Natural killer cell treated with Interleukin-12 subunit alpha and Interleukin-12 subunit beta and Interleukin-15 and Interleukin-18, amount 100 ng/mL, for 72 hours (primary cell): ENCODE measurements at regions not wholly inside any gene's neighbourhood (a gene's known extent, or its start where the extent isn't known, plus 50 kb on each side); places are given as distances from the start of the nearest gene placed in this dataset.
A peak's percentile ranks its signal among the peaks of the same experiment; 100 is the strongest.
"Not testable (repeated sequence)": the region's sequence is repeated elsewhere in the genome, so short reads cannot be mapped to it uniquely, and the experiment has no call there.

Experiments
- ATAC-seq, 2 donors: fragments of 150-1000 bp; cut with Tn5 transposase in 1 of 2; sonication (Bioruptor Pico), chemical (Tn5 transposase) in 1 of 2; 2 replicates each; pipeline ENCODE4 v1.10.0; 2021
- DNase-seq: peaks from one replicate; pipeline ENCODE4 v3.0.0; 2022; ENCODE audit warnings: low spot score
- H3K27ac Mint-ChIP-seq, 2 donors: 1 replicate in 1 of 2; 2 replicates in 1 of 2; pipeline ENCODE4 v1.8.0; 2022; ENCODE audit warnings: mixed read lengths in 2 of 2, mild to moderate bottlenecking in 1 of 2, moderate library complexity in 1 of 2
- H3K27me3 Mint-ChIP-seq, 2 donors: 1 replicate in 1 of 2; 2 replicates in 1 of 2; pipeline ENCODE4 v1.8.0; 2022; ENCODE audit warnings: mixed read lengths in 2 of 2
- H3K36me3 Mint-ChIP-seq: one replicate; pipeline ENCODE4 v1.8.0; 2022; ENCODE audit warnings: mixed read lengths
- H3K4me1 Mint-ChIP-seq, 2 donors: 1 replicate in 1 of 2; 2 replicates in 1 of 2; pipeline ENCODE4 v1.8.0; 2022; ENCODE audit warnings: low read depth in 2 of 2, mixed read lengths in 2 of 2, mild to moderate bottlenecking in 1 of 2
- H3K4me3 Mint-ChIP-seq: one replicate; pipeline ENCODE4 v1.8.0; 2022; ENCODE audit warnings: mixed read lengths
- H3K9me3 Mint-ChIP-seq: 2 replicates; pipeline ENCODE4 v1.8.0; 2022; ENCODE audit warnings: mixed read lengths

- Mint-ChIP-seq H3K9me3 (no peaks in the 10 kb centered on the region), H3K4me1 (no peaks in the 10 kb centered on the region), H3K27me3 (peaks cover 18 to 23% of the 10 kb centered on the region in 2 donors), H3K4me3 (no peak overlapping the region), H3K36me3 (no peaks in the 10 kb centered on the region), H3K27ac (no peak overlapping the region)
- DNase-seq (no peak), ATAC-seq (no peak)
These were observed 57.8 kb downstream of the TRIL start for GRCh38 chr7:28900311-28900710.

GRCh38 chr7:28893888-28894287 is 64.2 kb downstream of the TRIL start:
- no peak overlapping the region for H3K27ac Mint-ChIP-seq
- H3K27me3 Mint-ChIP-seq, result peaks cover 18 to 27% of the 10 kb centered on the region in 2 donors
- ATAC-seq (no peak), DNase-seq (no peak)
- no peaks in the 10 kb centered on the region for H3K36me3 Mint-ChIP-seq
- no peak overlapping the region for H3K4me3 Mint-ChIP-seq
- no peaks in the 10 kb centered on the region for H3K9me3 Mint-ChIP-seq
- no peaks in the 10 kb centered on the region for H3K4me1 Mint-ChIP-seq

- H3K27ac Mint-ChIP-seq, ATAC-seq, DNase-seq, H3K36me3 Mint-ChIP-seq, H3K9me3 Mint-ChIP-seq, H3K4me3 Mint-ChIP-seq, H3K4me1 Mint-ChIP-seq: not testable (repeated sequence)
- H3K27me3 Mint-ChIP-seq, result peaks cover 27 to 29% of the 10 kb centered on the region in 2 donors
These were observed 66.3 kb downstream of the TRIL start for GRCh38 chr7:28891876-28892234.

- Mint-ChIP-seq H3K27me3 (peaks cover 27 to 29% of the 10 kb centered on the region in 2 donors), H3K4me3 (no peak overlapping the region), H3K27ac (no peak overlapping the region), H3K9me3 (no peaks in the 10 kb centered on the region), H3K4me1 (no peaks in the 10 kb centered on the region), H3K36me3 (no peaks in the 10 kb centered on the region)
- DNase-seq (no peak), ATAC-seq (peak; percentile 32 to 38)
These were observed 66.8 kb downstream of the TRIL start for GRCh38 chr7:28891192-28891875.

GRCh38 chr7:28890137-28890536 is 68.0 kb downstream of the TRIL start:
- H3K9me3 Mint-ChIP-seq, result no peaks in the 10 kb centered on the region
- ATAC-seq (no peak), DNase-seq (no peak)
- H3K4me3 Mint-ChIP-seq, result no peak overlapping the region
- H3K36me3 Mint-ChIP-seq, result no peaks in the 10 kb centered on the region
- no peak overlapping the region for H3K27ac Mint-ChIP-seq
- no peaks in the 10 kb centered on the region for H3K4me1 Mint-ChIP-seq
- H3K27me3 Mint-ChIP-seq, result peaks cover 27 to 35% of the 10 kb centered on the region in 2 donors

- no peak overlapping the region for H3K27ac Mint-ChIP-seq
- no peaks in the 10 kb centered on the region for H3K4me1 Mint-ChIP-seq
- no peak for DNase-seq
- H3K9me3 Mint-ChIP-seq, result no peaks in the 10 kb centered on the region
- no peak for ATAC-seq
- H3K27me3 Mint-ChIP-seq, result peaks cover 29 to 40% of the 10 kb centered on the region in 2 donors
- H3K36me3 Mint-ChIP-seq, result no peaks in the 10 kb centered on the region
- no peak overlapping the region for H3K4me3 Mint-ChIP-seq
These were observed 68.8 kb downstream of the TRIL start for GRCh38 chr7:28889290-28889689.

- Mint-ChIP-seq H3K36me3 (no peaks in the 10 kb centered on the region), H3K4me3 (no peak overlapping the region), H3K27ac (no peak overlapping the region), H3K4me1 (no peaks in the 10 kb centered on the region), H3K27me3 (peaks cover 33 to 45% of the 10 kb centered on the region in 2 donors), H3K9me3 (no peaks in the 10 kb centered on the region)
- no peak for DNase-seq
- ATAC-seq, result no peak
These were observed 72.4 kb downstream of the TRIL start for GRCh38 chr7:28885771-28886170.

GRCh38 chr7:28882869-28883470 is 75.2 kb downstream of the TRIL start:
- DNase-seq (no peak), ATAC-seq (no peak)
- Mint-ChIP-seq H3K4me1 (no peaks in the 10 kb centered on the region), H3K36me3 (no peaks in the 10 kb centered on the region), H3K27me3 (peaks cover 35 to 50% of the 10 kb centered on the region in 2 donors), H3K9me3 (no peaks in the 10 kb centered on the region), H3K27ac (no peak overlapping the region), H3K4me3 (no peak overlapping the region)

GRCh38 chr7:28879105-28879504 is 79.0 kb downstream of the TRIL start:
- H3K9me3 Mint-ChIP-seq, result no peaks in the 10 kb centered on the region
- H3K27me3 Mint-ChIP-seq, result peaks cover 41 to 42% of the 10 kb centered on the region in 2 donors
- DNase-seq, result no peak
- no peak overlapping the region for H3K27ac Mint-ChIP-seq
- H3K4me1 Mint-ChIP-seq, result peaks cover 0 to 2% of the 10 kb centered on the region in 2 donors
- ATAC-seq, result no peak
- no peaks in the 10 kb centered on the region for H3K36me3 Mint-ChIP-seq
- no peak overlapping the region for H3K4me3 Mint-ChIP-seq

- ATAC-seq (no peak), DNase-seq (no peak)
- no peaks in the 10 kb centered on the region for H3K36me3 Mint-ChIP-seq
- H3K4me1 Mint-ChIP-seq, result peaks cover 0 to 2% of the 10 kb centered on the region in 2 donors
- H3K27ac Mint-ChIP-seq, result no peak overlapping the region
- H3K9me3 Mint-ChIP-seq, result no peaks in the 10 kb centered on the region
- H3K27me3 Mint-ChIP-seq, result peaks cover 39 to 40% of the 10 kb centered on the region in 2 donors
- H3K4me3 Mint-ChIP-seq, result no peak overlapping the region
These were observed 79.6 kb downstream of the TRIL start for GRCh38 chr7:28878481-28878880.
